HepG2 (cell line): ENCODE measurements at regions not wholly inside any gene's neighbourhood (a gene's known extent, or its start where the extent isn't known, plus 50 kb on each side); places are given as distances from the start of the nearest gene placed in this dataset.

Experiments used
- CHCHD3 ChIP-seq: sonication (generic); formaldehyde crosslinking; IDR thresholded peaks from 2 replicates; pipeline ENCODE4 v1.8.0; 2022; ENCODE audit warnings: mild to moderate bottlenecking, missing genetic modification reagents, moderate library complexity
- CTCF ChIP-seq: sonication (generic); formaldehyde crosslinking; IDR thresholded peaks from 2 replicates; pipeline ENCODE4 v1.5.0; 2020; ENCODE audit warnings: mild to moderate bottlenecking, missing genetic modification reagents, moderate library complexity
- GATAD2A ChIP-seq: IDR thresholded peaks from 2 replicates; pipeline ENCODE4 v1.6.1; 2016
- POLR2AphosphoS5 ChIP-seq: IDR thresholded peaks from 2 replicates; pipeline ENCODE4 v1.6.1; 2012; ENCODE audit warnings: low read depth, low read length
- RFX5 ChIP-seq: IDR thresholded peaks from 2 replicates; pipeline ENCODE4 v1.6.1; 2011; ENCODE audit warnings: low read depth, low read length, improper control_type of control experiment
- ZNF20 ChIP-seq: sonication (generic); formaldehyde crosslinking; IDR thresholded peaks from 2 replicates; pipeline ENCODE4 v1.4.0; 2020; ENCODE audit warnings: mild to moderate bottlenecking, moderate library complexity, missing genetic modification reagents
- ZNF343 ChIP-seq: sonication (generic); formaldehyde crosslinking; IDR thresholded peaks from 2 replicates; pipeline ENCODE4 v1.4.0; 2020; ENCODE audit warnings: mild to moderate bottlenecking, missing genetic modification reagents
- ZNF510 ChIP-seq: sonication (generic); formaldehyde crosslinking; IDR thresholded peaks from 2 replicates; pipeline ENCODE4 v1.4.0; 2020; ENCODE audit warnings: low read depth, mild to moderate bottlenecking, missing genetic modification reagents
- ZNF746 ChIP-seq: sonication (generic); formaldehyde crosslinking; IDR thresholded peaks from 2 replicates; pipeline ENCODE4 v1.8.0; 2022; ENCODE audit warnings: mild to moderate bottlenecking, missing genetic modification reagents
- ZNF83 ChIP-seq: sonication (generic); formaldehyde crosslinking; IDR thresholded peaks from 2 replicates; pipeline ENCODE4 v1.4.0; 2020; ENCODE audit warnings: missing genetic modification reagents, mild to moderate bottlenecking, borderline replicate concordance

- no peak for TF ChIP-seq CTCF (CRISPR knock-in tag)
- TF ChIP-seq ZNF343 (CRISPR knock-in tag): no peak
- no peak for TF ChIP-seq POLR2AphosphoS5
- no peak for TF ChIP-seq GATAD2A
- no peak for TF ChIP-seq ZNF83 (CRISPR knock-in tag)
- no peak for TF ChIP-seq RFX5
- no peak for TF ChIP-seq ZNF746 (CRISPR knock-in tag)
- no peak for TF ChIP-seq ZNF20
- TF ChIP-seq ZNF510 (CRISPR knock-in tag): no peak
- no peak for TF ChIP-seq CHCHD3 (CRISPR knock-in tag)
Measured at GRCh38 chr3:82053236-82053635, 291.8 kb upstream of the GBE1 start.
